SK-N-SH treated with all-trans-retinoic acid at 6 μM for 48 hours (cell line): ENCODE measurements at regions not wholly inside any gene's neighbourhood (a gene's known extent, or its start where the extent isn't known, plus 50 kb on each side); places are given as distances from the start of the nearest gene placed in this dataset.

Experiments used
- ATAC-seq: fragments of 200-7000 bp; cut with Tn5 transposase; 3 replicates; pipeline ENCODE4 v1.9.1; 2020; ENCODE audit warnings: mild to moderate bottlenecking, moderate library complexity
- ARNTL ChIP-seq: fragments of 450-650 bp; formaldehyde crosslinking; IDR thresholded peaks from 2 replicates; pipeline ENCODE4 v1.5.0; 2020; ENCODE audit warnings: low read depth, mild to moderate bottlenecking, moderate library complexity, borderline replicate concordance
- BACH2 ChIP-seq: fragments of 250-450 bp; sonication (Bioruptor Pico); IDR thresholded peaks from 2 replicates; pipeline ENCODE4 v1.9.0; 2021; ENCODE audit warnings: mild to moderate bottlenecking, borderline replicate concordance
- CSDC2 ChIP-seq: fragments of 250-450 bp; sonication (Bioruptor Pico); IDR thresholded peaks from 2 replicates; pipeline ENCODE4 v1.5.0; 2020; ENCODE audit warnings: mild to moderate bottlenecking, moderate library complexity
- ESRRG ChIP-seq: fragments of 250-450 bp; sonication (Bioruptor Pico); IDR thresholded peaks from 2 replicates; pipeline ENCODE4 v1.6.1; 2021; ENCODE audit warnings: mild to moderate bottlenecking
- GLIS3 ChIP-seq: fragments of 250-450 bp; sonication (Bioruptor Pico); IDR thresholded peaks from 2 replicates; pipeline ENCODE4 v1.5.0; 2020; ENCODE audit warnings: mild to moderate bottlenecking, moderate library complexity
- ISL1 ChIP-seq: fragments of 250-450 bp; sonication (Bioruptor Pico); IDR thresholded peaks from 2 replicates; pipeline ENCODE4 v2.1.2; 2022; ENCODE audit warnings: mild to moderate bottlenecking, moderate library complexity
- OSR1 ChIP-seq: fragments of 250-450 bp; sonication (Bioruptor Pico); IDR thresholded peaks from 2 replicates; pipeline ENCODE4 v1.8.0; 2022; ENCODE audit warnings: moderate library complexity, mild to moderate bottlenecking, inconsistent platforms
- RARB ChIP-seq: fragments of 250-450 bp; sonication (Bioruptor Pico); IDR thresholded peaks from 2 replicates; pipeline ENCODE4 v1.8.0; 2021; ENCODE audit warnings: mild to moderate bottlenecking, moderate library complexity
- SNAI2 ChIP-seq: fragments of 250-450 bp; sonication (Bioruptor Pico); IDR thresholded peaks from 2 replicates; pipeline ENCODE4 v1.5.0; 2020; ENCODE audit warnings: mild to moderate bottlenecking, moderate library complexity
- TCF4 ChIP-seq: fragments of 250-450 bp; sonication (Bioruptor Pico); IDR thresholded peaks from 2 replicates; pipeline ENCODE4 v1.8.0; 2021; ENCODE audit warnings: mild to moderate bottlenecking, moderate library complexity, borderline replicate concordance
- TOX ChIP-seq: fragments of 250-450 bp; sonication (Bioruptor Pico); IDR thresholded peaks from 2 replicates; pipeline ENCODE4 v1.8.0; 2021; ENCODE audit warnings: mild to moderate bottlenecking, moderate library complexity, borderline replicate concordance
- ZC3H10 ChIP-seq: fragments of 250-450 bp; sonication (Bioruptor Pico); IDR thresholded peaks from 2 replicates; pipeline ENCODE4 v1.5.1; 2021; ENCODE audit warnings: mild to moderate bottlenecking, moderate library complexity
- ZFP3 ChIP-seq: fragments of 250-450 bp; sonication (Bioruptor Pico); IDR thresholded peaks from 2 replicates; pipeline ENCODE4 v1.5.0; 2020; ENCODE audit warnings: mild to moderate bottlenecking, moderate library complexity
- ZFP30 ChIP-seq: fragments of 450-650 bp; formaldehyde crosslinking; IDR thresholded peaks from 2 replicates; pipeline ENCODE4 v1.5.0; 2022; ENCODE audit warnings: mild to moderate bottlenecking, moderate library complexity
- ZNF565 ChIP-seq: fragments of 450-650 bp; formaldehyde crosslinking; conservative IDR thresholded peaks from 2 replicates; pipeline ENCODE4 v1.5.0; 2020; ENCODE audit warnings: low read depth, mild to moderate bottlenecking, moderate library complexity
- ZNF70 ChIP-seq: fragments of 450-650 bp; formaldehyde crosslinking; IDR thresholded peaks from 2 replicates; pipeline ENCODE4 v1.5.0; 2020; ENCODE audit warnings: mild to moderate bottlenecking, moderate library complexity
- TF ChIP-seq, protein P1 (sequence below): fragments of 250-450 bp; sonication (Bioruptor Pico); IDR thresholded peaks from 2 replicates; pipeline ENCODE4 v1.8.0; 2020; ENCODE audit warnings: mild to moderate bottlenecking, moderate library complexity, borderline replicate concordance
- TF ChIP-seq, protein P2 (sequence below): fragments of 250-450 bp; sonication (Bioruptor Pico); IDR thresholded peaks from 2 replicates; pipeline ENCODE4 v1.5.1; 2020; ENCODE audit warnings: low read depth, mild to moderate bottlenecking, moderate library complexity
- TF ChIP-seq, protein P3 (sequence below): fragments of 250-450 bp; sonication (Bioruptor Pico); IDR thresholded peaks from 2 replicates; pipeline ENCODE4 v1.8.0; 2021; ENCODE audit warnings: low read depth, mild to moderate bottlenecking, moderate library complexity, borderline replicate concordance

DNA sequence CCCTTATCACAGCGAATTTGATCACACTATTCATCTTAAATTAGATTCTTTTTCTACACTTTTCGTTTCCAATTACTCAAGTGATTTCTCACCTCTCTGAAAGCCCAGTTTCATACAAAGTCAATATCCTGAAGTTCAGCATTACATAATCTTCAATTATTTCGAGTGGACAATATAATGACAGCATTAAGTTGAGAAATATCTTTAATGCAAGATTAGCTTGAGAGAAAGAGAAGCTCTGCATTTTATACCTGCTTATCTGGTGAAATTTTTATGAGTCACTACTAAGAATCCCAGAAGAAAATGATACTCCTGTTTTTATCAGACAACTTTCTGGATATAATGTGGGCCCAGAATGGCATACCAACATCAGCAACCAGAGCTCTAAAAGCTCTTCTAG is 509.6 kb downstream of the KCNJ2 start:
- TF ChIP-seq RARB (CRISPR knock-in tag) (no peak), ESRRG (CRISPR knock-in tag) (no peak), OSR1 (CRISPR knock-in tag) (no peak), TOX (no peak), TCF4 (CRISPR knock-in tag) (no peak), ISL1 (CRISPR knock-in tag) (peak; percentile 78), ZFP30 (no peak), GLIS3 (CRISPR knock-in tag) (no peak)
- no peak for ATAC-seq

DNA sequence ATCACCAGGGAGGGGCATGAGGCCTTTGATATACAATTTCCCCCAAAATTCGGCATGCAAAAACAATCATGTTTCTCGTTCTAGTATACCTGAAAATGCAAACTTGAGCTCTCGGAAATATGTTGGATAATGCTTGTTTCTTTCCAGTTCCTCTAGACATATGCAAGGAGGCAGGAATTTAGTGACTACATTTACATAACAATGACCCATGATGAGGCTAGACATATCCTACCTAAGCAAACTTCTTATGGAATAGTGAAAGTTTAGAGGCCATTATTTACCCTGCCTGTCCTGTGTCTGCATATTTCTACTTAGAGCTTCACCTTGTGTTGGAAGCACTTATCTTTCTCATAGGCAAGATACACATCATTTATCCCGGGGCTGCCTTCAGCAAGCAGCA is 514.6 kb downstream of the KCNJ2 start:
- ATAC-seq = no peak
- TF ChIP-seq GLIS3 (CRISPR knock-in tag) (no peak), TOX (no peak), TCF4 (CRISPR knock-in tag) (no peak), ZFP3 (CRISPR knock-in tag) (no peak), ZFP30 (no peak)

DNA sequence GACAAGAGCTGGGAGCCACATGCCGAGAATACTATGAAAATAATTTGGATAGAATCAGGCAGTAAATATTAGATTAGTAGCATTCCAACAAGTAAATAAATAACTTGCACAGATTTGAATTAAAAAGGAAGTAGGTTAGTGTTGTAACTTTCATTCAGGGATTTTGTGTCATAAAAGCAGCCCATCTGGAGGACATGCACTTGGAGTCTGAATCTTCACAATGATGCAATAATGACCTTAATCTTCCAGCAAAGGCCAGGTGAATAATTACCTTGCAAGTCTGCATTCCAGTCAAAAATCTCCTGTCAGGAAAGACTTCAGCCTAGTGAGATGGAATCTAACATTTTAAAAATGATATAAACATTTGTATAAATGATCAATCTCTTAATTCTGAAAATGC is 518.1 kb downstream of the KCNJ2 start:
- ATAC-seq = no peak
- TF ChIP-seq, protein P1, sequence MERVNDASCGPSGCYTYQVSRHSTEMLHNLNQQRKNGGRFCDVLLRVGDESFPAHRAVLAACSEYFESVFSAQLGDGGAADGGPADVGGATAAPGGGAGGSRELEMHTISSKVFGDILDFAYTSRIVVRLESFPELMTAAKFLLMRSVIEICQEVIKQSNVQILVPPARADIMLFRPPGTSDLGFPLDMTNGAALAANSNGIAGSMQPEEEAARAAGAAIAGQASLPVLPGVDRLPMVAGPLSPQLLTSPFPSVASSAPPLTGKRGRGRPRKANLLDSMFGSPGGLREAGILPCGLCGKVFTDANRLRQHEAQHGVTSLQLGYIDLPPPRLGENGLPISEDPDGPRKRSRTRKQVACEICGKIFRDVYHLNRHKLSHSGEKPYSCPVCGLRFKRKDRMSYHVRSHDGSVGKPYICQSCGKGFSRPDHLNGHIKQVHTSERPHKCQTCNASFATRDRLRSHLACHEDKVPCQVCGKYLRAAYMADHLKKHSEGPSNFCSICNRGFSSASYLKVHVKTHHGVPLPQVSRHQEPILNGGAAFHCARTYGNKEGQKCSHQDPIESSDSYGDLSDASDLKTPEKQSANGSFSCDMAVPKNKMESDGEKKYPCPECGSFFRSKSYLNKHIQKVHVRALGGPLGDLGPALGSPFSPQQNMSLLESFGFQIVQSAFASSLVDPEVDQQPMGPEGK (CRISPR knock-in tag) = no peak
- no peak for TF ChIP-seq GLIS3 (CRISPR knock-in tag)
- TF ChIP-seq, protein P2, sequence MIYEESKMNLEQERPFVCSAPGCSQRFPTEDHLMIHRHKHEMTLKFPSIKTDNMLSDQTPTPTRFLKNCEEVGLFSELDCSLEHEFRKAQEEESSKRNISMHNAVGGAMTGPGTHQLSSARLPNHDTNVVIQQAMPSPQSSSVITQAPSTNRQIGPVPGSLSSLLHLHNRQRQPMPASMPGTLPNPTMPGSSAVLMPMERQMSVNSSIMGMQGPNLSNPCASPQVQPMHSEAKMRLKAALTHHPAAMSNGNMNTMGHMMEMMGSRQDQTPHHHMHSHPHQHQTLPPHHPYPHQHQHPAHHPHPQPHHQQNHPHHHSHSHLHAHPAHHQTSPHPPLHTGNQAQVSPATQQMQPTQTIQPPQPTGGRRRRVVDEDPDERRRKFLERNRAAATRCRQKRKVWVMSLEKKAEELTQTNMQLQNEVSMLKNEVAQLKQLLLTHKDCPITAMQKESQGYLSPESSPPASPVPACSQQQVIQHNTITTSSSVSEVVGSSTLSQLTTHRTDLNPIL (CRISPR knock-in tag) = no peak
- TF ChIP-seq, protein P3, sequence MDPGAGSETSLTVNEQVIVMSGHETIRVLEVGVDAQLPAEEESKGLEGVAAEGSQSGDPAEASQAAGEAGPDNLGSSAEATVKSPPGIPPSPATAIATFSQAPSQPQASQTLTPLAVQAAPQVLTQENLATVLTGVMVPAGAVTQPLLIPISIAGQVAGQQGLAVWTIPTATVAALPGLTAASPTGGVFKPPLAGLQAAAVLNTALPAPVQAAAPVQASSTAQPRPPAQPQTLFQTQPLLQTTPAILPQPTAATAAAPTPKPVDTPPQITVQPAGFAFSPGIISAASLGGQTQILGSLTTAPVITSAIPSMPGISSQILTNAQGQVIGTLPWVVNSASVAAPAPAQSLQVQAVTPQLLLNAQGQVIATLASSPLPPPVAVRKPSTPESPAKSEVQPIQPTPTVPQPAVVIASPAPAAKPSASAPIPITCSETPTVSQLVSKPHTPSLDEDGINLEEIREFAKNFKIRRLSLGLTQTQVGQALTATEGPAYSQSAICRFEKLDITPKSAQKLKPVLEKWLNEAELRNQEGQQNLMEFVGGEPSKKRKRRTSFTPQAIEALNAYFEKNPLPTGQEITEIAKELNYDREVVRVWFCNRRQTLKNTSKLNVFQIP = no peak
- no peak for TF ChIP-seq TCF4 (CRISPR knock-in tag)
- TF ChIP-seq RARB (CRISPR knock-in tag) = no peak
- no peak for TF ChIP-seq ZNF70 (CRISPR knock-in tag)
- TF ChIP-seq TOX = no peak
- TF ChIP-seq, all 23 proteins: peak for 0

DNA sequence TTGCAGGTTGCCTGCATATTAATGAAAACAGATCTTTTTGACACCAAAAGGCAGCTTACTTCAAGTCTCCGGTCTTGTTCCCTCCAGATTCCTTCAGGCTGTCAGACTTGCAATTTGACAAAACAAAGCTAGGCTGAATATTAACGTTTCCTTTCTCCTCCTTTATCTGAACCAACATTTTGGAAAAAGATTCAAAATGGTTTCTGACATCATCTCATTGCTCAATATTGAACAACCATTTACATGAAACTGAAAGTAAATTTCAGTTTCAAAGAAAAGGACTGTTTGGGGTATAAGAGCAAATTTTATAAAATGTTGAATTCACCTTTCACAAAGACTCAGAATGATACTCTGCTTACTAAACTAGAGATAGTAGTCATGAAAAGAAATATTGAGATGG is 521.8 kb downstream of the KCNJ2 start:
- TF ChIP-seq, protein P1 (CRISPR knock-in tag) = no peak
- no peak for TF ChIP-seq ZNF565 (CRISPR knock-in tag)
- no peak for TF ChIP-seq TOX
- TF ChIP-seq ARNTL = no peak
- no peak for TF ChIP-seq SNAI2 (CRISPR knock-in tag)
- TF ChIP-seq GLIS3 (CRISPR knock-in tag) = no peak
- TF ChIP-seq CSDC2 (CRISPR knock-in tag) = no peak
- no peak for TF ChIP-seq TCF4 (CRISPR knock-in tag)
- TF ChIP-seq BACH2 = no peak
- no peak for ATAC-seq

DNA sequence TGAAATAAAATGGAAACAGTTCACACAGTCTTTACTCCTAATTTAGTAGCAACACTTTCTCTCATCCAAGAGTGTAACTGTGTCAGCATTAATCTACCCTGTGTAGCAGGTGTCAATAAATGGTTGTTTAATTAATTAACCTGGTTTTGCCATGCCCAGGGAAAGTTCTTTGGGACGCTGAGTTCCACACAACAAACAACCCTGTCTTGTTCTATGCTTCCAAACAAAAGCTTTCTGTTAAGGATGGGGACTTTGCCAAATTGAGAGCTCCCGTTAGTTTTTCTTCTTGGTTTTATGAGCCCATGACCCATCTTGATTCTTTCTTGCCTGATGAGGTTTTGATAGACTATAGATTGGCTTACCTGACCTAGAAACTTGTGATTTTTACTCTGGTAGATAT is 530.1 kb downstream of the KCNJ2 start:
- ATAC-seq = no peak
- no peak for TF ChIP-seq ESRRG (CRISPR knock-in tag)
- TF ChIP-seq ZC3H10 (CRISPR knock-in tag) = no peak
- no peak for TF ChIP-seq ZFP3 (CRISPR knock-in tag)
- TF ChIP-seq ARNTL = no peak
- TF ChIP-seq, protein P2 (CRISPR knock-in tag) = no peak
- no peak for TF ChIP-seq BACH2
- TF ChIP-seq GLIS3 (CRISPR knock-in tag) = no peak
- TF ChIP-seq ZNF70 (CRISPR knock-in tag) = no peak
- TF ChIP-seq CSDC2 (CRISPR knock-in tag) = no peak
- no peak for TF ChIP-seq ZNF565 (CRISPR knock-in tag)
- no peak for TF ChIP-seq SNAI2 (CRISPR knock-in tag)
- no peak for TF ChIP-seq ISL1 (CRISPR knock-in tag)
- TF ChIP-seq, protein P1 (CRISPR knock-in tag) = no peak
- TF ChIP-seq RARB (CRISPR knock-in tag) = no peak
- TF ChIP-seq TCF4 (CRISPR knock-in tag) = no peak
- no peak for TF ChIP-seq OSR1 (CRISPR knock-in tag)
